ENCODE measurements at regions not wholly inside any gene's neighbourhood (a gene's known extent, or its start where the extent isn't known, plus 50 kb on each side); places are given as distances from the start of the nearest gene placed in this dataset.

GRCh38 chr9:90054810-90055209 is 450.0 kb downstream of the GADD45G start:
- POLR2A ChIA-PET = no interaction called here

GRCh38 chr9:90055226-90055625 is 450.4 kb downstream of the GADD45G start:
- DNase-seq = no peak
- peaks cover 2% of the 10 kb centered on the region for H3K9me3 Mint-ChIP-seq
- no peaks in the 10 kb centered on the region for H3K4me1 Mint-ChIP-seq (ENCODE audit: low read depth)
- no peak for ATAC-seq
- H3K27ac Mint-ChIP-seq = no peak overlapping the region
- POLR2A ChIA-PET = no interaction called here
- H3K27me3 Mint-ChIP-seq = peaks cover 26% of the 10 kb centered on the region
- no peaks in the 10 kb centered on the region for H3K36me3 Mint-ChIP-seq (ENCODE audit: low read depth)
- no peak overlapping the region for H3K4me3 Mint-ChIP-seq
- TF ChIP-seq CTCF (IDR thresholded peaks at IDR 0.05) = no peak
- intact Hi-C loops (cut with micrococcal nuclease) = no loop called here
- CTCF ChIA-PET = interaction anchor here (0.9 to 1.0 kb wide), 2 partner anchors 452 to 454 kb away, joined by 3 read pairs; no protein-coding TSS in a partner anchor

More at GRCh38 chr9:90054810-90055209, 450.0 kb downstream of the GADD45G start:
- no peak for TF ChIP-seq CTCF (IDR thresholded peaks at IDR 0.05)
- Mint-ChIP-seq H3K4me1 (ENCODE audit: low read depth) (no peaks in the 10 kb centered on the region), H3K4me3 (no peak overlapping the region), H3K27ac (no peak overlapping the region), H3K9me3 (peaks cover 2% of the 10 kb centered on the region), H3K27me3 (peaks cover 25% of the 10 kb centered on the region), H3K36me3 (ENCODE audit: low read depth) (no peaks in the 10 kb centered on the region)
- DNase-seq (no peak), ATAC-seq (no peak)
- CTCF ChIA-PET = interaction anchor here (0.7 to 0.9 kb wide), 2 partner anchors 453 to 457 kb away, joined by 3 read pairs; no protein-coding TSS in a partner anchor
- intact Hi-C loops (cut with micrococcal nuclease) = no loop called here

GRCh38 chr9:90057361-90057760 is 452.5 kb downstream of the GADD45G start:
- peaks cover 2% of the 10 kb centered on the region for H3K9me3 Mint-ChIP-seq
- no peak overlapping the region for H3K27ac Mint-ChIP-seq
- POLR2A ChIA-PET = interaction anchor here (1.1 kb wide), 2 partner anchors 12 to 173 kb away, joined by 3 to 4 read pairs; no protein-coding TSS in a partner anchor
- no peak for ATAC-seq
- H3K36me3 Mint-ChIP-seq (ENCODE audit: low read depth) = no peaks in the 10 kb centered on the region
- no peaks in the 10 kb centered on the region for H3K4me1 Mint-ChIP-seq (ENCODE audit: low read depth)
- CTCF ChIA-PET = interaction anchor here (0.8 to 1.3 kb wide), 2 partner anchors 10 to 81 kb away, joined by 3 to 4 read pairs; no protein-coding TSS in a partner anchor
- no peak overlapping the region for H3K4me3 Mint-ChIP-seq
- no peak for DNase-seq
- no peak for TF ChIP-seq CTCF (IDR thresholded peaks at IDR 0.05)
- peaks cover 21% of the 10 kb centered on the region for H3K27me3 Mint-ChIP-seq
- intact Hi-C loops (cut with micrococcal nuclease) = no loop called here

- Mint-ChIP-seq H3K36me3 (ENCODE audit: low read depth) (no peaks in the 10 kb centered on the region), H3K4me1 (ENCODE audit: low read depth) (no peaks in the 10 kb centered on the region), H3K9me3 (peaks cover 2% of the 10 kb centered on the region), H3K4me3 (no peak overlapping the region), H3K27ac (no peak overlapping the region), H3K27me3 (peaks cover 17% of the 10 kb centered on the region)
- DNase-seq (no peak), ATAC-seq (no peak)
- ChIA-PET POLR2A (interaction anchor here (1.1 kb wide), 2 partner anchors 11 to 174 kb away, joined by 3 to 4 read pairs; no protein-coding TSS in a partner anchor), CTCF (interaction anchor here (1.3 kb wide), 1 partner anchor 11 kb away, joined by 4 read pairs; no protein-coding TSS in a partner anchor)
- intact Hi-C loops (cut with micrococcal nuclease) = no loop called here
- TF ChIP-seq CTCF (IDR thresholded peaks at IDR 0.05) = no peak
Observed at GRCh38 chr9:90058182-90058763, 453.5 kb downstream of the GADD45G start.

- no peak for TF ChIP-seq CTCF (IDR thresholded peaks at IDR 0.05)
- intact Hi-C loops (cut with micrococcal nuclease) = no loop called here
- peaks cover 2% of the 10 kb centered on the region for H3K9me3 Mint-ChIP-seq
- no peak overlapping the region for H3K4me3 Mint-ChIP-seq
- ChIA-PET CTCF (interaction anchor here (1.3 kb wide), 1 partner anchor 9 kb away, joined by 3 read pairs; no protein-coding TSS in a partner anchor), POLR2A (no interaction called here)
- H3K27ac Mint-ChIP-seq = no peak overlapping the region
- H3K27me3 Mint-ChIP-seq = peaks cover 14% of the 10 kb centered on the region
- no peaks in the 10 kb centered on the region for H3K36me3 Mint-ChIP-seq (ENCODE audit: low read depth)
- no peak for ATAC-seq
- DNase-seq = no peak
- no peaks in the 10 kb centered on the region for H3K4me1 Mint-ChIP-seq (ENCODE audit: low read depth)
Observed at GRCh38 chr9:90059436-90059835, 454.6 kb downstream of the GADD45G start.

All from activated CD8-positive, alpha-beta T cell treated with anti-CD3 and anti-CD28 coated beads for 36 hours (primary cell).